RKO (cell line): ENCODE measurements at regions not wholly inside any gene's neighbourhood (a gene's known extent, or its start where the extent isn't known, plus 50 kb on each side); places are given as distances from the start of the nearest gene placed in this dataset.
"Not testable (repeated sequence)": the region's sequence is repeated elsewhere in the genome, so short reads cannot be mapped to it uniquely, and the experiment has no call there.

Experiments
- DNase-seq: peaks from one replicate; pipeline ENCODE4 v3.0.0-alpha.2; 2016; ENCODE audit warnings: low spot score

GRCh38 chr13:63517371-63517770 lies 2101.7 kb upstream of the PCDH20 start:
- DNase-seq: no peak

DNA sequence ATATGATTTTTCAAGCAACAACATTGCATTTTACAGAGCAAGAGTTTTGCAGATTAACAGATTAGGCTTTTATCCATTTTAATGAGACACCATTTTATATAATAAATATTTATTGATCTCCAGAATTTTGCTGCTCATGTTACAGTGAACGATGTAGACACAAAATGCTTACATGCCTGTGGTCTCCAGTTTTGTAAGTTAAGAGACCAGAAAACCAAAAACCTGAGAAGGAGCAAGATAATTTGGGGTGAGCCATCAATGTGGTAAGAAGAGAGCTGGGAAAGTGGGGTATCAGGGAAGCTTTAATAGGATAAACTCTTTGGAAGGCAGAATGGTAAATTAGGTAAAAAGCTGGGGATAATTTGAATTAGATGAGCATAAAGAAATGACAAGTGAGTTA lies 2100.5 kb upstream of the PCDH20 start:
- DNase-seq: no peak

DNA sequence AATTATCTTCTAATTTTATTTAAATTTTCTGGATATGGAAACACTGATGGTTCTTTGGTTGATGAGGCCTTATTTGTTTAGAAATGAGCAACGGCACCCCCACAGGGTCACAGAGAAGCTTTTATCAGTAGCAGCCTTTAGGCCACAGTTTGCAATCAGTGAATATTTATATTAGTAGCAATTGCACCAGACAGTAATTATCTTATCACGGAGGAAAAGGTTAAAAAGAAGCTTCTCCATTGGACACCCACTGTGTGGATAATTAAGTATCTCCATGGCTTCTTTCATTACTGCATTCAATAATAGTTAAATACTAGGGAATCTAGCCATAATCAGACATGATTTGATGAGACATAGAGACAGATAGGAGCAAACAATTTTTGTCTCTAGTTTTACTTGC lies 2099.2 kb upstream of the PCDH20 start:
- no peak for DNase-seq

GRCh38 chr13:63512095-63512494 lies 2096.4 kb upstream of the PCDH20 start:
- no peak for DNase-seq

DNA sequence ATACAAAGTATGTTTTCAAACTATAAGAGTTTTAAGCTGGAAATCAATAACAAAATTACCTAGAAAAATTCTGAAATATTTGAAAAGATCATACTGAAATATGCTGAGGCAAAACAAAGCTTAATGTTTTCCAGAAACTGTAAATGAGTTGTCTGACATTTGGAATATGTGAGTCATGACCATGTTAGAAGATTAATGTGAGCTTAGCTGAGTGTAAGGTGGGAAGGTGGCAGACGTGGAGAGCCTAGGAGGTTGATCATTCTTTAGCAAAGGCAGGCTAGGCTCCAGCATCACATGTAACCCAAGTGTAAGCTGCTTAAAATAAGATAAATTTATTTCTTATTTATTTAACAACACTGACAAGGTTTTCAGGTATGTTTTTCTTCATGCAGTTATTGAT lies 2086.1 kb upstream of the PCDH20 start:
- DNase-seq: peak; percentile 56

- DNase-seq: no peak
Observed at GRCh38 chr13:63497601-63498000, 2082.0 kb upstream of the PCDH20 start.

DNA sequence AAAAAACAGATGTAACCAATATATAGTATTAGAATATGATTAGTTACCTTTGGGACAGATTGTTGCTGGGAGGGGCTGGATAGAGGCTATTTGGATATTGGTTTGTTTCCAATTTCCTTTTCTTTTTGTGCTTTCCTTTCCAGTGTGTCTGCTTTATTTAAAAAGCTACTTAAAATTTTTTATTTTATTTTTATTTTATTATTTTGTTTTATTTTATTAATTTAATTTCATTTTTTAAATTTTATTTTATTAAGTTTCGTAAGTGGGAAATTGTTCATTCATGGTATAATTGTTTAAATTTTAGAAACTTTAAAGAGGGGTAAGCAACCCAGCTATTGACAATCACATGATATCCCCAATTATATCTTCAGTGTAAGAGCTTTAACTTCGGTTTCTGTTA lies 2077.0 kb upstream of the PCDH20 start:
- no peak for DNase-seq

- no peak for DNase-seq
Observed at GRCh38 chr13:63490149-63490548, 2074.5 kb upstream of the PCDH20 start.

GRCh38 chr13:63481334-63481733 lies 2065.7 kb upstream of the PCDH20 start:
- no peak for DNase-seq

DNA sequence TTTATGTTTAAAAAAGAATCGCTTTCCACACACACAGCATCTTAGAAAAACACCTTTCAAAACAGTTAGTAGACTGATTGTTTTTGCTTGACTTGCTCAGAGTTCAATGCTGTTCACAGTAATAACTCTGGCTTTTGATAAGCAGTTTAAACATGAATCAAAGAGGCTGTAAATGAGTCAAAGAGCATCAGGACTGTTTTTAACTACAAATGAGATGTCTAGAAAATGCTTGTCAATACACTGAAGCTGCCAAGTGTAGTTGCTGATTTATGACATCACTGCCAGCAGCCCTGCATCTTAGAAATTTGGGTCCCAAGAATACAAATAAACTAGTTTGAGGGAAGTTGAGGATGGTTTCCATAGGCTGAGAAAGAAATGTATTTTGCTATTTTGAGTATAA lies 2057.1 kb upstream of the PCDH20 start:
- no peak for DNase-seq

DNA sequence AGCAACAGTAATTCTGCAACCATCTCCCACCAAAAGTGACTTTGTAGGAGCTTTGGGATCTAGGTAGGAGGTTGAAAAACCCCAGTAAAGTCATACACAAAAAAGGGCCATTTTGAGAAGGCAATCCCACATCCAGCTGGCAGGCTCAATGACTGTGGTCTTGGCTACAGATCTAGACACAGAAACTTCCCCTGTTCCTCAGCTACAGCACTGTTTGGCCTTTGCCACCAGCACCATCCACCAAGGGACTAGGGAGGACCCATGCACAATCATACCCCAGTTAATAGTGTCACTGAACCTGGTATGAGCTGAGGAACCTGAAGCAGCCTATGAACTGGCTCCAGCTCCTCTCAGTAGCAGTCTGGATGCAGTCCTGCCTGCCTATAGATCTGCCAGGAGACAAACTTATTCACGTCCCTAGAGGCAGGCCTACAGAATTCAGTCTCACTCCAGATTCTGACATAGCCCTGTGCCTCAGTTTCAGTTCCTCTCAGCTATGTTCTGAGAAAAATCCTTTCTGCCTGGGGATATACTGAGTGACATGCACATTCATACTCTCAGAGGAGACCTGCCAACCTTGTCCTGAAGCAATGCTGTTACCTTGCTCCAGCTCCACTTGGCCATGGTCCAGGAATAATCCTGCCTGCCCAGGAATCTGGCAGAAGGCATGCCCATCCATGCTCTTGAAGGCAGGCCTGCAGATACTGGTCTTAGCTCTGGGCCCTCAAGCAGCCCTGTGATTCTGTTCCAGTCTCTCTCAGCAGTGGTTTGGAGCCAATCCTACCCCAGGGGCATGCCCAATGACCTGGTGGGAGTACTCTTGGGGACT lies 2048.3 kb upstream of the PCDH20 start:
- DNase-seq: no peak

DNA sequence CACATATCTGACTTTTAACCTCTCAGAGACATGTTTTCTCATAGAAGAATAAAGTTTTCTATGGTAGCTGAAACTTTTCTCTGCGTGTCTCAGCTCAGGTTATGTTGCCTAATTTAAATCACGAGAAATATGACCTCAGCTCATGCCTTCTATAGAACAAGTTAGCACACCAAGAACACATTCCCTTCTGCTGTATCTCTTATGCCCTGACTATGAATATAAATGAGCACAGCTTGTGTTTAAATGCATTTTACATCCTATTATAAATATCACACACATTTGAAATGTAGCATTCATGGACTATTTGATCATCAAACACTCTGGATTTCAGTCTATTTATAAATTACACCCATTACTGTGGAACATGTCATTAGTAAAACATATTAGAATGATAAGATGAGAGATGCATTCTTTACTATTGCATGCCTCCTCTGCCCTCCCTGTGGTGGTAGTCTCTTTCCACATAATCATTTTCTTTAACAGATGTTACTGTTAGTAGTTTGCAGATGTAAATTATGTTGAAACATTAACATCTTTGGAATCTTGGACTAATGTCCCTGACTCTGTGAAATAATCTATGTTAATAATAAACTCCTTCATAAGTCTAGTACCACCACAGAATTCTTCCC lies 2044.9 kb upstream of the PCDH20 start:
- no peak for DNase-seq

GRCh38 chr13:63457186-63457585 lies 2041.5 kb upstream of the PCDH20 start:
- no peak for DNase-seq

DNA sequence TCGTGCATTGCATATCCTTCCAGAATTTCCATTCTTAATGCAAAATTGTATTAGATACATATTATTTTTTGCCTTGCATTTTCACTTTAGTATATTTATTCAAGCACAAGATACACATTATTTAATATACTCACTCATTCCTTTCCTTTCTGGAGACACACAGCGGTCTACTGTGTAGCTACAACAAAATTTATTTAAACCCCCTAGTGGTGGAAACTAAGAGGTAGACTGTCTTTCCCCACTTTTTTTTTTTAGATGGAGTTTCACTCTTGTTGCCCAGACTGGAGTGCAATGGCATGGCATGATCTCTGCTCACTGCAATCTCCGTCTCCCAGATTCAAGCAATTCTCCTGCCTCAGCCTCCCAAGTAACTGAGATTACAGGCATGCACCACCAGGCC lies 2040.3 kb upstream of the PCDH20 start:
- DNase-seq: peak; percentile 32

DNA sequence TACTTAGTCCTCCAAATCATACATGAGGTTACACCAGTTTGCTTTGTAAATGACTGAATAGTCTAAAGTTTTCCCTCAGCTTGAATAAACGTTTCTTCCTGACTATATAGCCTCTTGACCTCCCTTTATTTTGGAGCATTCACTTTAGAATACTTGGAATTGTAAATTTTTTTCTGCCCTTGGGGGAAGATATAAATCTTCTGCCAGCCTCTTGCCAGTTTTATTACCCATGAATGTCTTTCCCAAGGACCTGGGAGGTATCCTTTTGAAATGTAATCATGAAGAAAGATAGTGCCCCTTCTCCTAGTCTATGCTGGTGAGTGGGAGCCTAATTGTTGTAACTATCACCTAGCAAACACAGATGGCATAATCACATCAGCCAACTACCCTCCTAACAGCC lies 2033.9 kb upstream of the PCDH20 start:
- DNase-seq: no peak

DNA sequence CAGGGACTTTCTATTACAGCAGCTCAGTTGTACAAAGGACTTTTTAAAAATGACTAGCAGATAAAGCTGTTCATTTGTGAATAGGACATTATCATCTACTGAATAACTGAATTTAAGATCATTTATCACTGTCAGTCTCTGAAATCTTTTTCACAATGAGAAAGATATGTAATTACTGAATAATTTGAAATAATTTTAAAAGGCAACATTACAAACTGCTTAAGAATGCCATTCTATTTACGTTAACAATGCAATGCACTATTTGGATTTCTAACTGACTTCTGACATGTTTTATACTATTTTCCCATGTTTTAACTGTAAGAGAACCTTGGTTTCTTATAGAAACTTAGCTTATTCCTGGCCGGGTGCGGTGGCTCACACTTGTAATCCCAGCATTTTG lies 2033.0 kb upstream of the PCDH20 start:
- no peak for DNase-seq

GRCh38 chr13:63446329-63446728 lies 2030.7 kb upstream of the PCDH20 start:
- no peak for DNase-seq

DNA sequence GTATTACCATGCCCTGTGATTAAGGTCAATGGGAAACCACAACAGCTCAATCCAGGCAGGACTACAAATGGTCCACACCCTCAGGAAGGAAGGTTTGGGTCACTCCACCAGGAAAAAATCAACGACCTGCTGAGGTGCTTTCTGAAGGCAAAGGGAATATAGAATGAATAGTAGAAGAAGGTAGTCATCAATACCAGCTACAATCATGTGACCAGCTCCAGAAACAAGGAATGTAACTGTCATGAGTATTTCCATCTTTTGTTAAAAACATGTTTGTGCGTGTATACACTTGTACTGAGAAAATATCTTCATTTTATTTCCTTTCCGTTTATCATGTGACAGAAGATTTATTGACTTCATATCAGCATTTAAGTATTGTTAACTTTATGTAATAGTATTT lies 2028.6 kb upstream of the PCDH20 start:
- not testable (repeated sequence) for DNase-seq

GRCh38 chr13:63438951-63439350 lies 2023.3 kb upstream of the PCDH20 start:
- no peak for DNase-seq

DNA sequence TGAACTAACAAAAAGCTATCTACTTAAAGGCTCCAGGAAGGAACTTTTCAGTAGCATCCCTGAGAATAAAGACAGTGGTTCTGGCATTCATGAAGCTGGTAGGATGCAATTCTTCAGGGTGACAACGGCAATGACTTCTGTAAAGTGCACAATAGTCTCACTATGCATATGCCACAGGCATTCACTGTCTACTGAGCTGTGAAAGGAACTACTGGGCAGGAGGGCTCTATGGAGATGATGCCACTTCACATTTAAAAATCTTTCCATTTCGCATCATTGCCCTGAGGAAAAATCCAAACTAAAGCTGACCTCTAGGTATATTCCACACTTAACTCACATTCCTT lies 2020.6 kb upstream of the PCDH20 start:
- no peak for DNase-seq

GRCh38 chr13:63435667-63436324 lies 2020.1 kb upstream of the PCDH20 start:
- peak; percentile 67 for DNase-seq

GRCh38 chr13:63433546-63434150 lies 2018.0 kb upstream of the PCDH20 start:
- no peak for DNase-seq

- DNase-seq: no peak
Observed at GRCh38 chr13:63427170-63427569, 2011.5 kb upstream of the PCDH20 start.
